ENCODE measurements at regions not wholly inside any gene's neighbourhood (a gene's known extent, or its start where the extent isn't known, plus 50 kb on each side); places are given as distances from the start of the nearest gene placed in this dataset.

- Histone ChIP-seq H3K27ac (ENCODE audit: extremely low read depth, low read depth, low read length) (no peak overlapping the region), H3K4me1 (ENCODE audit: control insufficient read depth, insufficient read depth, low read length) (no peaks in the 10 kb centered on the region), H3K4me3 (ENCODE audit: low read depth, low read length) (no peak overlapping the region), H3K9me3 (ENCODE audit: control insufficient read depth, insufficient read depth, low read depth, low read length) (no peaks in the 10 kb centered on the region), H3K36me3 (ENCODE audit: control insufficient read depth in 2 of 2, insufficient read depth in 1 of 2, low read length in 2 of 2) (no peaks in the 10 kb centered on the region)
- POLR2A ChIA-PET = no interaction called here
- TF ChIP-seq SETDB1 (IDR thresholded peaks at IDR 0.05; ENCODE audit: insufficient read length, low read length) (peak; percentile 52), ZNF792 (tag by site-specific recombination; IDR thresholded peaks at IDR 0.05) (no peak), ZFP37 (tag by site-specific recombination; IDR thresholded peaks at IDR 0.05) (no peak)
- CTCF ChIA-PET = no interaction called here
Measured at GRCh38 chr3:87607234-87607633, 330.9 kb upstream of the POU1F1 start.

GRCh38 chr3:87595798-87596197 is 319.4 kb upstream of the POU1F1 start:
- no peak overlapping the region for H3K4me3 ChIP-seq (ENCODE audit: low read depth, low read length)
- ChIA-PET CTCF (no interaction called here), POLR2A (no interaction called here)
- TF ChIP-seq ZNF157 (tag by site-specific recombination; IDR thresholded peaks at IDR 0.05) = no peak
- TF ChIP-seq ZNF274 (IDR thresholded peaks at IDR 0.05; ENCODE audit: low read length) = no peak
- TF ChIP-seq ZNF274 (tag by site-specific recombination; IDR thresholded peaks at IDR 0.05; ENCODE audit: borderline replicate concordance) = no peak
- no peak for TF ChIP-seq ZNF23 (tag by site-specific recombination; IDR thresholded peaks at IDR 0.05; ENCODE audit: borderline replicate concordance)
- no peak for TF ChIP-seq ZBTB10 (tag by site-specific recombination; IDR thresholded peaks at IDR 0.05)
- no peak for TF ChIP-seq ZNF548 (tag by site-specific recombination; IDR thresholded peaks at IDR 0.05)
- TF ChIP-seq ZNF654 (tag by site-specific recombination; IDR thresholded peaks at IDR 0.05; ENCODE audit: low read depth) = no peak
- TF ChIP-seq ZNF692 (tag by site-specific recombination; IDR thresholded peaks at IDR 0.05) = no peak
- TF ChIP-seq ZNF112 (tag by site-specific recombination; IDR thresholded peaks at IDR 0.05) = no peak
- TF ChIP-seq ELK4 (IDR thresholded peaks at IDR 0.05; ENCODE audit: borderline replicate concordance, low read depth, low read length) = no peak
- TF ChIP-seq ZNF184 (tag by site-specific recombination; IDR thresholded peaks at IDR 0.05) = no peak
- no peak for TF ChIP-seq ZSCAN5A (tag by site-specific recombination; IDR thresholded peaks at IDR 0.05)
- TF ChIP-seq REPIN1 (tag by site-specific recombination; IDR thresholded peaks at IDR 0.05; ENCODE audit: low read depth) = no peak
- no peak for TF ChIP-seq SP2 (tag by site-specific recombination; IDR thresholded peaks at IDR 0.05)
- H3K9me3 ChIP-seq (ENCODE audit: control insufficient read depth, insufficient read depth, low read depth, low read length) = no peaks in the 10 kb centered on the region
- H3K27ac ChIP-seq (ENCODE audit: extremely low read depth, low read depth, low read length) = no peak overlapping the region
- H3K4me1 ChIP-seq (ENCODE audit: control insufficient read depth, insufficient read depth, low read length) = no peaks in the 10 kb centered on the region
- H3K36me3 ChIP-seq (ENCODE audit: control insufficient read depth in 2 of 2, insufficient read depth in 1 of 2, low read length in 2 of 2) = no peaks in the 10 kb centered on the region

Data from HEK293 (cell line).